Ascending aorta (tissue), 2 donors: ENCODE measurements at regions not wholly inside any gene's neighbourhood (a gene's known extent, or its start where the extent isn't known, plus 50 kb on each side); places are given as distances from the start of the nearest gene placed in this dataset.

Source experiments
- DNase-seq, 2 donors: peaks; one replicate each; pipeline ENCODE4 v3.0.0-alpha.2; 2019; ENCODE audit warnings: low spot score in 2 of 2
- H3K27ac ChIP-seq, 2 donors: fragments of 200-600 bp; sonication (generic); one replicate each; pipeline ENCODE4 v1.5.1; 2016 to 2017; ENCODE audit warnings: mild to moderate bottlenecking in 1 of 2
- H3K27me3 ChIP-seq: fragments of 200-600 bp; sonication (generic); one replicate; pipeline ENCODE4 v1.5.1; 2017
- H3K36me3 ChIP-seq, 2 donors: fragments of 200-600 bp; sonication (generic); one replicate each; pipeline ENCODE4 v1.5.1; 2016
- H3K4me1 ChIP-seq, 2 donors: fragments of 200-600 bp; sonication (generic); one replicate each; pipeline ENCODE4 v1.5.1; 2016 to 2017; ENCODE audit warnings: mild to moderate bottlenecking in 1 of 2
- H3K4me3 ChIP-seq, 2 donors: fragments of 200-600 bp; sonication (generic); one replicate each; pipeline ENCODE4 v1.5.1; 2016 to 2017; ENCODE audit warnings: mild to moderate bottlenecking in 1 of 2
- H3K9me3 ChIP-seq, 2 donors: fragments of 200-600 bp; sonication (generic); one replicate each; pipeline ENCODE4 v1.5.1; 2016
- intact Hi-C: fragments of 100-400 bp; cut with DNase I; formaldehyde crosslinking; loops from one replicate; pipeline ENCODE4 v1.15.1; 2023
- TF ChIP-seq, protein P1 (sequence below), 3 experiments: fragments of 200-600 bp in 2 of 3; fragments of 450-650 bp in 1 of 3; sonication (generic) in 2 of 3; IDR thresholded peaks; one replicate each; pipeline ENCODE4 v1.5.1; 2016 to 2019; ENCODE audit warnings: antibody characterized with exemption in 3 of 3, mild to moderate bottlenecking in 1 of 3, moderate library complexity in 1 of 3

DNA sequence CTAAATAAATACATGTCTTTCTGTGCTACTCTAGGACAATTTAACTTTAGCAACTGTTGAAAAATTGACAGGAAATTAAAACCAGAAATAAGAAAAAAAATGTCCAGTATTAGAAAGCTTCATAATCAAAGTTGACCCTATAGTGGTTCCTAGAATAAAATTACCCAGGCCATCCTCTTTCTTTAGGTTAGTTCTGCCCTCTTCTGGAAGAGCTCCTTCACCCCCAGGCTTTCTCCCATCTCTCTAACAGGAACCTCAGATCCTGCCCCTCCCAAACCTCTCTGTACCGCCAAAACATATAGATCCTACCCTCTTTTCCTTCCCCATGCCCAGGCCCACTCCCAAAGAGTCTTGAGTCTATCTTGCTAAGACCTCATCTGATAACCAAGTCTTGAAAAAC is 159.4 kb upstream of the CDK1 start:
- TF ChIP-seq, protein P1, sequence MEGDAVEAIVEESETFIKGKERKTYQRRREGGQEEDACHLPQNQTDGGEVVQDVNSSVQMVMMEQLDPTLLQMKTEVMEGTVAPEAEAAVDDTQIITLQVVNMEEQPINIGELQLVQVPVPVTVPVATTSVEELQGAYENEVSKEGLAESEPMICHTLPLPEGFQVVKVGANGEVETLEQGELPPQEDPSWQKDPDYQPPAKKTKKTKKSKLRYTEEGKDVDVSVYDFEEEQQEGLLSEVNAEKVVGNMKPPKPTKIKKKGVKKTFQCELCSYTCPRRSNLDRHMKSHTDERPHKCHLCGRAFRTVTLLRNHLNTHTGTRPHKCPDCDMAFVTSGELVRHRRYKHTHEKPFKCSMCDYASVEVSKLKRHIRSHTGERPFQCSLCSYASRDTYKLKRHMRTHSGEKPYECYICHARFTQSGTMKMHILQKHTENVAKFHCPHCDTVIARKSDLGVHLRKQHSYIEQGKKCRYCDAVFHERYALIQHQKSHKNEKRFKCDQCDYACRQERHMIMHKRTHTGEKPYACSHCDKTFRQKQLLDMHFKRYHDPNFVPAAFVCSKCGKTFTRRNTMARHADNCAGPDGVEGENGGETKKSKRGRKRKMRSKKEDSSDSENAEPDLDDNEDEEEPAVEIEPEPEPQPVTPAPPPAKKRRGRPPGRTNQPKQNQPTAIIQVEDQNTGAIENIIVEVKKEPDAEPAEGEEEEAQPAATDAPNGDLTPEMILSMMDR (IDR thresholded peaks at IDR 0.05), result no peak
- no peaks in the 10 kb centered on the region for H3K4me1 ChIP-seq
- no peaks in the 10 kb centered on the region for H3K27me3 ChIP-seq
- intact Hi-C loops, result no loop called here
- no peaks in the 10 kb centered on the region for H3K9me3 ChIP-seq
- H3K27ac ChIP-seq, result no peak overlapping the region
- DNase-seq, result no peak
- H3K4me3 ChIP-seq, result no peak overlapping the region
- no peaks in the 10 kb centered on the region for H3K36me3 ChIP-seq

GRCh38 chr10:60615541-60615940 is 162.7 kb upstream of the CDK1 start:
- H3K27me3 ChIP-seq, result no peaks in the 10 kb centered on the region
- TF ChIP-seq, protein P1 (IDR thresholded peaks at IDR 0.05), result no peak
- no peak overlapping the region for H3K4me3 ChIP-seq
- intact Hi-C loops, result no loop called here
- no peaks in the 10 kb centered on the region for H3K9me3 ChIP-seq
- H3K4me1 ChIP-seq, result no peaks in the 10 kb centered on the region
- no peaks in the 10 kb centered on the region for H3K36me3 ChIP-seq
- DNase-seq, result no peak
- H3K27ac ChIP-seq, result no peak overlapping the region

GRCh38 chr10:60614363-60614762 is 163.9 kb upstream of the CDK1 start:
- Histone ChIP-seq H3K27me3 (no peaks in the 10 kb centered on the region), H3K4me3 (no peak overlapping the region), H3K36me3 (no peaks in the 10 kb centered on the region), H3K9me3 (no peaks in the 10 kb centered on the region), H3K27ac (no peak overlapping the region), H3K4me1 (no peaks in the 10 kb centered on the region)
- intact Hi-C loops, result no loop called here
- TF ChIP-seq, protein P1 (IDR thresholded peaks at IDR 0.05), result no peak
- DNase-seq, result no peak

GRCh38 chr10:60613434-60613833 is 164.8 kb upstream of the CDK1 start:
- intact Hi-C loops, result no loop called here
- no peak overlapping the region for H3K27ac ChIP-seq

DNA sequence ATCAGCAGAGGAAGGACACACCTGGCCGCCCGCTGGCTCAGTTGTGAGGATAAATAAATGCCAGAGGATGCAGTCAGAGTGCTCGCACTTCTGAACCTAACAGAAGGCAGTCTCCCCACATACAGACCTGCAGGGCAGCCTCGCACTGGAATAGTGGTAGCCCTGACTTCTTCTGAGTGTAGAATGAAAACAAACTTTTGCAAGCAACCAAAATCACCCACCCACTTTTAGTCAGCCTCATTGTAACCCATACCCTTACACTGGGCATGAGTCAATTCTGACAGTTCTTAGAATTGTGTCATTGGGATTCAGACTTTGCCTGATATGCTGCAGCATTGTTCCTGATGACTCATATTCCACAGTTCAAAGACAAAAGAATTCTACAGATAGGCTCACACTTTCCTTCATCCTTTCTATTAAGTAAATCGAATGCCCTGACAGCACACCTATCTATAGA is 167.0 kb upstream of the CDK1 start:
- TF ChIP-seq, protein P1 (IDR thresholded peaks at IDR 0.05), result no peak
- no peaks in the 10 kb centered on the region for H3K36me3 ChIP-seq
- no peak for DNase-seq
- H3K4me3 ChIP-seq, result no peak overlapping the region
- H3K9me3 ChIP-seq, result no peaks in the 10 kb centered on the region
- no peak overlapping the region for H3K27ac ChIP-seq
- H3K27me3 ChIP-seq, result no peaks in the 10 kb centered on the region
- H3K4me1 ChIP-seq, result no peaks in the 10 kb centered on the region
- intact Hi-C loops, result no loop called here

More at GRCh38 chr10:60613434-60613833, 164.8 kb upstream of the CDK1 start:
- no peak overlapping the region for H3K4me3 ChIP-seq
- no peaks in the 10 kb centered on the region for H3K36me3 ChIP-seq
- TF ChIP-seq, protein P1 (IDR thresholded peaks at IDR 0.05), result no peak
- H3K9me3 ChIP-seq, result no peaks in the 10 kb centered on the region
- no peaks in the 10 kb centered on the region for H3K4me1 ChIP-seq
- no peak for DNase-seq
- H3K27me3 ChIP-seq, result no peaks in the 10 kb centered on the region

DNA sequence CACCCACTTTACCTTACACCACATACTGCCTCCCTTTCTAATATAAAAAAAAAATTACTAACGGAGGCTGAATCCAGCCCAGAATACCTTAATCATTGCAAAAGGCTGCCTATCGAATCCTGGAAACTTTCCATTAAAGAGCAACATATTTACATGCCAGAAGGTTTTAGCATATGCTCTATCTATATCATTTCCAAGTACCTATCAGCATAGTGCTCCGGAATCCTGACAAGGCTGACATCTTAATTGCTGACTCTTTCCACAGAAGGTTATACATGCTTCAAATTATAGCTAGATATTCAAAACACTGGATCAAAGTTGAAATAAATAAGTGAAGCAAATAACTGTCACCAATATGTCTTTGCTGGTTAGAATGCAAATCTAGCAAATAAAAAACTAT is 170.9 kb upstream of the CDK1 start:
- Histone ChIP-seq H3K4me1 (no peaks in the 10 kb centered on the region), H3K9me3 (no peaks in the 10 kb centered on the region), H3K36me3 (no peaks in the 10 kb centered on the region), H3K4me3 (no peak overlapping the region), H3K27ac (no peak overlapping the region), H3K27me3 (no peaks in the 10 kb centered on the region)
- intact Hi-C loops, result no loop called here
- TF ChIP-seq, protein P1 (IDR thresholded peaks at IDR 0.05), result no peak
- no peak for DNase-seq
